ENCODE measurements at regions not wholly inside any gene's neighbourhood (a gene's known extent, or its start where the extent isn't known, plus 50 kb on each side); places are given as distances from the start of the nearest gene placed in this dataset.
A peak's percentile ranks its signal among the peaks of the same experiment; 100 is the strongest.
"Not testable (repeated sequence)": the region's sequence is repeated elsewhere in the genome, so short reads cannot be mapped to it uniquely, and the experiment has no call there.

DNA sequence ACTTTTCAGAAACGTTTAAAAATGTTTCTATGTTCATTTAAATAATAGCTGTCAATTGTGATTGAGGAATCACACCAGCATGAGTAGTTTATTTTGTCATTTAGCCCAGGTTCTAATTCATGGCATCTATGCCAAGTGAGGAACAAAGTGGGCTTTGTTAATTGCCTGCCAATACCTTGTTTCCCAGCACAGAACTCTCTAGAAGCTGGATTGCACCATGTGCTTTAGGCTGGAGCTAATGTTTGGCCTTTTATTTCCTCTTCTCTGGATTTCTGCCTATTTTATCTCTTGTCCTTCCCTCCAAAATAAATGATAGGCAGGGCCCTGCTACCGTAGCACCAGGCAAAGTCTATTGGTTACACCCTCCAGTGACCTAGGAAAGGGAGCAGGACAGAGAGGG lies 109.9 kb upstream of the ITGB1 start:
- no peak for DNase-seq (ENCODE audit: low read depth)

DNA sequence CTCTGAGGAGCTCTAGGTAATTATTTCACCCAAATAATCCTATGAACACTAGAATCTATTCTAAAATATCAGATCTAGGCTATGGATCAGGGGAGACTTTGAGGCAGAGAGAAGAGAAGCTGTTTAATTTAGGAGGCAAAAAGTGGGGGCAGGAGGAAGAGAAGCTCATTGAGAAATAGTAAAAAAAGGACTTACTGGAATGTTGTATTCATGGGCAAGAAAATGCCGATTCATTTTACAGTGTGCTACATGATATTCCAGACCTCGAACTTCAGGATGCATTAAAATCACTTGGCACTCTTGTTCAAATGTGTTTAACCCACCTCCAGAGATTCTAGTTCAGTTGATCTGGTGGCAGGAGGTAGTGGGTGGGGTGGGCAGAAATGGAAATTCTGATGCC lies 109.5 kb upstream of the ITGB1 start:
- DNase-seq (ENCODE audit: low read depth), result peak; percentile 33

DNA sequence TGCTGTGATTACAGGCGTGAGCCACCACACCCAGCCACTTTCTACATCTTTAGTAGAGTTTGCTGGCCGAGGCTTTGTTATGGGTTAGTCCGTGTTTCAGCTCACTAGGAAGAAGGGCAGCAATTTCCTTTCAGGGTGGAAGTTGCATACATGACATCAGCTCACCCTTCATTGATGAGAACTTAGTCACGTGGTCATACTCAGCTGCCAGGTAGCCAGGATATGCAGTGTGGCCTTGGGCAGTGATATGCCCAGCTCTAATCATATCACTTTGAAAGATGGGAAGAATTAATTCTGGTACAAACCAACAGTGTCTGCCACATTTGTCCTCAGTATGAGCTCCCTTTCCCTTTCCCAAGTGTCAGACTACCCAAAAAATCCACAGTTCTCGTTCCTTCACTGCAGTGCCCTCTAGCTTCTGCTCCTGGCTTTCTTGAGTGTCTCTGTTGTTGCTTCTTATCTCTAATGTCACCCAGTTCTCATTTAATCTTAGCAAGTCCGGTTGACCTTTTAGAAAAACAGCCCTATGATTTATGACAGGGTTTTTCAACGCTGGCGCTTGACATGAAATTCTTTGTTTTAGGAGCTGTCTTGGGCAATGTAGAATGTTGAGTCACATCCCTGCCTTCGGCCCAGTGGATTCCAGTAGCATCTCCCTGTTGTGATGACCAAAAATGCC lies 108.7 kb upstream of the ITGB1 start:
- peak; percentile 95 for DNase-seq (ENCODE audit: low read depth)

DNA sequence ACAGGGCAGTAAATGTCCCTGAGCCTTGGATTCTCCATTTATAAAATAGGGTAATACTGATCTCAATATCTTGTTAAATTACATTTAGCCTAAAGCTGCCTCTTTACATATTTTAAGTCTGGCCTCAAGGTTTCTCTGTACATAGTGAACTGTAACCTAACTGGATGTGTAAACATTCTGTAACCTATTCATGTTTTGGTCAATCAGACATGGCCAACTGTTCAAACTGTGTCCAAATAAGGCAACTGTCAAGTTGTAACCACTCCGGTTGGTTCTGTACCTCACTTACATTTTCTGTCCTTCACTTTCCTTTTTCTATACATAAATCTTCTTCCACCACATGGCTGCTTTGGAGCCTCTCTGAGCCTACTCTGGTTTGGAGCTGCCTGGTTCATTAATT lies 107.1 kb upstream of the ITGB1 start:
- DNase-seq (ENCODE audit: low read depth), result no peak

DNA sequence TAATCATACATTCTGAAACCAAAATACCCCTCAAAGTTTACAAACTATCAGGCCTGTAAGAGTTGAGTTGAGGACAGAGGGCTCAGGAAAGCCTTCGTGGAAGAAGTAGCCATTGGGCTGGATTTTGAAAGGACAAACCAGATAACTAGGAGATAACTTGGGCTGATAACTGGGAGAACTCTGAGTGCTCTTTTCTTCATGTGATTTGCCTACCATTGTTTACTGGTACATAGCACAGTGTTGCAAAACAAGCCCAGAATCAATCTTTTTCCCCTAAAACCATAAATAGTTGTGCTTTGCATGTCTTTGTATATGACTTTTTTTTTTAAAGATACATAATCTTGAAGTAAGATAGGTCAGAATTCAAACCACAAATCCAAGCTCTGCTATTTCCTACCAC lies 106.7 kb upstream of the ITGB1 start:
- DNase-seq (ENCODE audit: low read depth), result peak; percentile 95

DNA sequence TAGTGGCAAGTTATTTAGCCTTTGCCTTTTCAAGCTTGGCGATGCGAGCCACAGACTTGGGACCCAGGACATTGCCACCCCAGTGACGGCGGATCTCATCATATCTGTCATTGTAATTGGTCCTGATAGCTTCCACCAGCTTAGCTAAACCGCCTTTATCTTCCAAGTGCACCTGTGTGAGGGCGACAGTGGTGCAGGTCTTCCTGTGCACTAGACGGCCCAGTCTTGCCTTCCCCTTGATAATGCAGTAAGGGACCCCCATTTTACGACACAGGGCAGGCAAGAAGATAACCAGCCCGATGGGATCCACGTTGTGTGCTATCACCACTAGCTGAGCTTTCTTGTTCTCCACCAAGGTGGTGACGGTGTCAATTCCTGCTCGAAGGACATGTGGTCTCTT lies 99.6 kb upstream of the ITGB1 start:
- DNase-seq (ENCODE audit: low read depth), result no peak

DNA sequence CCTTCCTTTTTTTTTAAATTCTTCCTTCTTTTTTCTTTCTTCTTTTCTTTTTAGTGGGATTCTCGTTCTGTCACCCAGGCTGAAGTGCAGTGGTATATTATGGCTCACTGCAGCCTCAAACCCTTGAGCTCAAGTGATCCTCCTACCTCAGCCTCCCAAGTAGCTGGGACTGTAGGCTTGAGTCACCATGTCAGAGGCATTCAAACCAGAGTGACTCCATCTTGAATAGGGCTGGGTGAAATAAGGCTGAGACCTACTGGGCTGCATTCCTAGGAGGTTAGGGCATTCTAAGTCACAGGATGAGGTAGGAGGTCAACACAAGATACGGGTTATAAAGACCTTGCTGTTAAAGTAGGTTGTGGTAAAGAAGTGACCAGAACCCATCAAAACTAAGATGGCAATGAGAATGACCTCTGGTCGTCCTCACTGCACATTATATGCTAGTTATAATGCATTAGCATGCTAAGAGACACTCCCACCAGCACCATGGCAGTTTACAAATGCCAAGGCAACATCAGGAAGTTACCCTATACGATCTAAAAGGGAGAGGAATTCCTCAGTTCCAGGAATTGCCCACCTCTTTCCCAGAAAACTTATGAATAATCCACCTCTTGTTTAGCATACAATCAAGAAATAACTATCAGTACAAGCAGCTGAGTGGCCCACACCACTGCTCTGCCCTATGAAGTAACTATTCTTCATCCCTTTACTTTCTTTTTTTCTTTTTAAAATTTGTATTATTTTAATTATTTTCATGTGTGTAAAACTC lies 99.0 kb upstream of the ITGB1 start:
- no peak for DNase-seq (ENCODE audit: low read depth)

DNA sequence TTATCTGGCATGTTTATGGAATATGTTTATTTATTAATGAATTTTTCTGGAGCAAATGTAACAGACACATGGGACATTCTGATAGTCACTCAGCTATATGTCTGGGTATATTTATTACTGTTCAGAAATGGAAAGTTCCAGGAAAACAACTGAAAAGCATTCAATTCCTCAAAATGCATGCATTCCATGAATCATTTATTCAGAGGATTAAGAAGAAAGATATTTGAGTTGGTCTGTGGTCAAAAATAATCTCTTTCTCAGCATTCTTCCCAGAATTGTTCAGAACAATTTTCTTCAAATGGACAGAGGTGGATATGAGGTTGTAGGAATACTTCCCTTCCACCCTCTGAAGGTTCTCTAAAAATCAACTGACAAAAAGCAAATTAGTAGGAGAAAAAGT lies 97.6 kb upstream of the ITGB1 start:
- peak; percentile 84 for DNase-seq (ENCODE audit: low read depth)

DNA sequence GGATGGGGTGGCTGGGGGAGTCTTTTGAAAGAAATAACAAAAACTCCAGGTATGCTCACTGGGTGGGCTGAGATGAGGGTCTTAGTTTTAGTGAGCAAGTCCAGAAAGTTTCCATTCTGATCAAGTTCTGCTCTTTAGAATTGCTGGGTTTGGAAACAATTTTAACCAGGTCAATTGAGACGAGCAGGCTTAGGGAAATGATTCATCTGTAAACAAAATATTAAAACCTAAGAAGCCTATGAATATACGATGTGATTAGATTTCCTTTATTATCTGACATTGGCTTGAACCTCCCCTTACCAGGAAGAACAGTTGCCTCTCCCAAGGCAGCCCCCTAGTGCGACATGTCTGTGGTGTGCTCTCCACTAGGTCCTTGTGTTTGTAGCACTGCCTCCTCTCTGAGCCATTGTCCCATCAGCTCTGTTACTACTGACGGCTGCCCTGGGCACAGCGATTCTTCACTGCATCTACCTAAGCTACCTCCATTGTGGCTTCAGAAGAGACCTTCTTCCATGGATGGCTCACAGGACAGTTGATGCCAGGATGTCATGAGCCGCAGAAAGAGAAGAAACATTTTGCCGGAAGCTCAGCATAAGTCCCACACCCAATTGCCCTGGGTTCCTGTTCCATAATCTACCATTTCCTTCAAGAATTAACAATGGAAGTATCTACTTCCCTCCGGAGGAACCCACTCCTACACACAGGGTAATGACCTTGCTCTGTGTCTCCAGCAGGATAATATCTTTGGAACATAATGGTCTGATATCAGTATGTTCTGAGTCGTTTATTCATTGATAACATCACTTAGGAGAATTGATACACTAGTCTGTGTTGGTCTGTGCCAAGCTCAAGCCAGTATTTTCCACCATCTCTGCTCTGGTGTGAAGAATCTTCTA lies 95.1 kb upstream of the ITGB1 start:
- no peak for DNase-seq (ENCODE audit: low read depth)

DNA sequence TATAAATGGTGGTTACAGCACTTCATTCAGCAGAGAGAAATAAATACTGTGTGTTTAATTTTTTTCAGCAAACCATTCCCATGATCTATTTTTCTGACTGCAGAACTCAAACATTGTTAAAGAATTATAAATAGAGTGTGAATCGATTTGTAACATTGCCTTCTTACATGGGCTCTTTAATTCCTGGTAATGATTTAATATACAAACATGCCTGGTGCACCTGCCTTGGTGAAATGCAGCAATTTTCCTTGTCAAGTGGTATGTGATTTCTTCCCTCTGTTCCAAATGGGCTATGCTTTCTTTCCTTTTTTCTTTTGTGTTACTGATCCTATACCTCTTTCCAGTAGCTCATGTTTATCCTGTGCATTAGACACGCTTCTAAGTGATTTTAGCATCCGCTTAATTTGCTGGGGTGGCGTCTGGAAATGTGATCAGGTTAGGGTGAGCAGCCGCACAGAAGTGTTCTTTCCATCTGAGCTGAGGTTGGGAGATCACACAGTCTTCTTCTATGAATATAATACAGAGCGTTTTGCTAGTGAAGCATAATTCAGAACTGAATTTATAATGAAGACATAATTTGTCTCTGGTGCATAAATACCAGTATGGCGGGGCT lies 94.3 kb upstream of the ITGB1 start:
- DNase-seq (ENCODE audit: low read depth), result no peak

DNA sequence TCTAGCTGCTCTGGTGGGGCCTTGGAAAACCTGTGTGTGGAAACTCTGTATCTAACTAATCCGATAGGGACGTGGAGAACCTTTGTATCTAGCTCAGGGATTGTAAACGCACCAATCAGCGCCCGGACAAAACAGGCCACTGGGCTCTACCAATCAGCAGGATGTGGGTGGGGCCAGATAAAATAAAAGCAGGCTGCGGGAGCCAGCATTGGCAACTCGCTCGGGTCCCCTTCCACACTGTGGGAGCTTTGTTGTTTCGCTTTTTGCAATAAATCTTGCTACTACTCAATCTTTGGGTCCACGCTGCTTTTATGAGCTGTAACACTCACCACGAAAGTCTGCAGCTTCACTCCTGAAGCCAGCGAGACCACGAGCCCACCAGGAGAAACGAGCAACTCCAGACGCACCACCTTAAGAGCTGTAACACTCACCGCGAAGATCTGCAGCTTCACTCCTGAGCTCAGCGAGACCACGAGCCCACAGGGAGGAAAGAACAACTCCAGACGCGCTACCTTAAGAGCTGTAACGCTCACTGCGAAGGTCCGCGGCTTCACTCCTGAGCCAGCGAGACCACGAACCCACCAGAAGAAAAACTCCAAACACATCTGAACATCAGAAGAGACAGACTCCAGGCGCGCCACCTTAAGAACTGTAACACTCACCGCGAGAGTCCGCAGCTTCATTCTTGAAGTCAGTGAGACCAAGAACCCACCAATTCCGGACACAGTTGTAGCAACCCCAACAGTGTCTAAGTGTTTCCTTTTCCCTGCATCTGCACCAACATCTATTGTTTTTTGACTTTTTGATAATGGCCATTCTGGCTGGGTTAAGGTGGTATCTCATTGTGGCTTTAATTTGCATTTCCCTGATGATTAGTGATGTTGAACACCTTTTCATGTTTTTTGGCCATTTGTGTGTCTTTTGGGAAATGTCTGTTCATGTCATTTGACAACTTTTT lies 92.2 kb upstream of the ITGB1 start:
- not testable (repeated sequence) for DNase-seq (ENCODE audit: low read depth)

DNA sequence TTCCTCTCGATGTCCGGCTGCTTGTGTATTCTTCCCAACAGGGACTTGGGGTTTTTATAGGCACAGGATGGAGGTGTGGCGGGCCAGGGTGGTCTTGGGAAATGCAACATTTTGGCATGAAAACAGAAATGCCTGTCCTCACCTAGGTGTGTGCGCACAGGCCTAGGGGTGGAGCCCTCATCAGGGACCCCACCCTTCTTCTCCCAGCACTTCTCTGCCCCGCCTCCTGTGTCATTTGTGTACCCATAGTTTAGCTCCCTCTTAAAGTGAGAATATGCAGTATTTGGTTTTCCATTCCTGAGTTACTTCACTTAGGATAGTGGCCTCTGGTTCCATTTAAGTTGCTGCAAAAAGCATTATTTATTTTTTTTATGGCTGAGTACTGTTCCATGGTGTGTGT lies 90.2 kb upstream of the ITGB1 start:
- no peak for DNase-seq (ENCODE audit: low read depth)

DNA sequence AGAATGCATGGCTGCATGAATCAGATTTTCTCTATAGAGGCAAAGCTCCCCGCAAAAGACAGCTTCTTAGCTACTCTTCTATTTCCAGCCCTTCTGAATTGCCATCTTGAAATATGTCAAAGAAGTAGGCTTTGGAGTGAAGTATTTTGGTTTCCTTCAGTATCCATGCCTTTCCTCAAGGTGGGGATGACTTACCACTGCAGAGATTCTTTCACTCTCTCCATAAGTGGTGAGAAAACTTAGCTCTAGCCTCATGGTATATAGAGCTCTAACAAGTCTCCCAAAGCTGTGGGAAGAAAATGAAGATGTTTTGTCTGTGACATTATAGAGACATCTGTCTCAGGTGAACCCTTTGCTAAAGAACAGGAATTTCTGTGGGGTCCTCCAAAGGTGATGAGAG lies 89.6 kb upstream of the ITGB1 start:
- no peak for DNase-seq (ENCODE audit: low read depth)

DNA sequence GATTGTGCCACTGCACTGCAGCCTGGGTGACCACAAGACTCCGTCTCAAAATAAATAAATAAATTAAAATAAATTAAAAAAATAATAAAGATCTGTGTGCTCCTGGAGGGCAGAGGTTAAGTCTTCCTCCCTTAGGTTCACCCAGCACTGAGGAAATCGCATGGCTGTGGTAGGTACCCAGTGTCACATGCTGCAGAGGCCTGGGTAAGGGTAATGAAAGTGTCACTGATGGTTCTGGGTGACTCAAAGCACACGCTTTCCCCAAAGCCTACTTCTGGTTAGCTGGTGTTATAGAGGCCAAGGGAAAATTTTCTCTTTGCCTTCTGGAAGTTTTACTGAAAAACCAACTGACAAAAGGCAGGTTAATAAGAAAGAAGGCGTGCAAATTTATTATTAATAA lies 88.8 kb upstream of the ITGB1 start:
- no peak for DNase-seq (ENCODE audit: low read depth)

DNA sequence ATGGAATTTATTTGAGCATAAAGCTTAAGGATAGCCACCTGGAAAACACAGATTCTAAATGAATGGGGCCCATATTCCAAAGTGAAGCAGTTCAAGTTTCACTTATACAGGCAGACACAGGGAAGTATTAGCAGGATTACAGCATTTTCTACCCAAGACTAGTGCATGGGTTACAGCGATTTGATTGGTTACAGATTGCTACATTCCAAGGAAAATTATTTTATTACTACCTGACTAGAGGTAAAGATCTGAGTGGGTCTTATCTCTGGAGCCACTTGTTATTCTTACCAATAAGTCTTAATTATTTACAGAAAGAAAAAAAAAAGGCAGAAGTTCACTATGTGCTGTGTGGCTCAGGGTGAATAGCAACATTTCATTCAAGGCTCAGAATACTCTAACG lies 87.4 kb upstream of the ITGB1 start:
- DNase-seq (ENCODE audit: low read depth), result no peak

DNA sequence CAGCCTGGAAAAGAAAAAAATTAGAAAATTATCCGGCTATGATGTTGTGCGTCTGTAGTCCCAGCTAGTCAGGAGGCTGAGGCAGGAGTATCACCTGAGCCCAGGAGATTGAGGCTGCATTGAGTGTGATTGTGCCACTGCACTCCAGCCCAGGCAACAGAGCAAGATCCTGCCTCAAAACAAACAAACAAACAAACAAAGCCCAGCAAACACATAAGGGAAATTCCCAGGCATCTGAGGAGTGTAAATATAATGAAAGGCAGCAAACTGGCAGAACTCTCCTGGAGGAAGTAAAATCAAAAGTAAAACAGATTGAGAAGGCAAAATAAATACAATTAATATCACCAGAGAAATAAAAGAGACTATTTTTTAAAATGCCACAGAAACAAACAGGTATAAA lies 84.5 kb upstream of the ITGB1 start:
- no peak for DNase-seq (ENCODE audit: low read depth)

DNA sequence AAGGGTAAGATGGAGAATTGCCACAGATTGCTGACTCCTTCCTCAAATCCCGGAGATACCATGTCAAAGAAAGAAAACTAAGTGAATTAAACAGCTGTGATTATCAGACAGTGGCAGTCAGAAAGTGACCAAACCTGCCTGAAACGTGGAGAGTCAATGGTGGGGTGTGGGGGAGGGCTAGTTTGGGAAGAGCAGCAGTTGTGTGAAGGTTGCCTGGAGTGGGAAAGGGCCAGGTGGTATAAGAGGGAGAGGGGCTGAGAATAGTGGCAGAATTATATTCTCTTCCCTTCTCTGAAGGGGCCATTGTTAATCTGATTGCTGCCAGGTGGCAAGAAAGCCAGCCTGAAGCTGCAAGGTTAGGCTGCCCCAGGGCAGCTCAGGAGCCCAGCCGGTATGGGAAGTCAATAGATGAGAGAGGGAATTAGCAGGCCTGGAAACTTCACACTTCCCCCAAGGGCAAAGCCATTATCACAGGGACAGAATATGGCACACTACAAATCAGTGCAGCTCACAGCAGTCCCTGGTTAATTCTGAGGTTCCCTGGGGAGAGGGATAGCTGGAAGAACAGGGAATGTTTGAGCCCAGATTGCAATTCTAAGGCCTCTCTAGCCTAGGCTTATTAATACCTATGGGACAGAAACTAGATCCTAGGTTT lies 83.9 kb upstream of the ITGB1 start:
- no peak for DNase-seq (ENCODE audit: low read depth)

DNA sequence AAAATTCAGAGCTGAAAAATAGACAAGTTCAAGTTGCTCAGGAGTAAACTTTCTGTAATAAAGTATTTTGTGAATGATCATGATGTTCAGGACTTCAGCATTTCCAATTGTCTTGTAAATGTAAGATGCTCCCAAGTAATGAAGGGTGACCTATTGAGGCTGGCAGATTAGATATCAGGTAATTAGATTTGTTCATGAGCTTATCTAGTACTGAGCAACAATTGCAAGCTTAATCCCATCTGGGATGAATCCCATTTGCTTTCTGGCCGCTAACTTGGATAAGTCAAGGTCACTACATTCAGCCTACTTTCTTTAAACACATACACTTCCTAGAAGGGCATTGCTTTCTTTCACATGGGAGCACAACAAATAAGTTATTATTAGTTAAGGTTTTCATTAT lies 82.4 kb upstream of the ITGB1 start:
- no peak for DNase-seq (ENCODE audit: low read depth)

DNA sequence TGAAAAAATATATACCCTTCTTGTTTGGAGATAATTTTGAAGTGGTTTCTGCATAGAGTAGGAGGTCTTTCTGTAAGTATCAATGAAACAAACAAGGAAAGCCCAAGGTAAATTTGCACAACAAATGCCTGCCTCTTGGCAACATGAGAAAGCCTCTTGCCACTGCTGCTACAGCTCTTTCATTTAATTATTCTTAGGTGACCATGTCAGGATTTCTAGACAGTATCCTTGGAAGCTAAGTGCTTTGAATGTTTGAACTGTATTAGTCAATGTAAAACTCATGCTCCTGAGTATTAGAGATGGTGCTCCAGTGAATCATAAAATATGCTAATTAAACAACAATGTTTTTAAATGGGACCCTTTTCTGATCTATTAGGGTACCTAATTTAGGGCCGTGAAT lies 81.2 kb upstream of the ITGB1 start:
- no peak for DNase-seq (ENCODE audit: low read depth)

DNA sequence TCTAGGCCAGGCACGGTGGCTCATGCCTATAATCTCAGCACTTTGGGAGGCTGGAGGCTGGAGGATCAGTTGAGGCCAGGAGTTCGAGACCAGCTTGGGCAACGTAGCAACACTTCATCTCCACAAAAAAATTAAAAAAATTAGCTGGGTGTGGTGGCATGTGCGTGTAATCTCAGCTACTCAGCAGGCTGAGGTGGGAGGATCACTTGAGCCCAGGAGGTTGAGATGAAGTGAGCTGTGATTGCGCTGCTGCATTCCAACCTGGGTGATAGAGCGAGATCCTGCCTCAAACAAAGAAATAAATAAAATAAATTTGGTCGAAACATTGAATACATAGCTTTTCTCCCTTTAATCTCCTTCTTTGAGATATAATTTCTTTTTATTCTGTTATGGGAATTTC lies 80.6 kb upstream of the ITGB1 start:
- DNase-seq (ENCODE audit: low read depth), result no peak

DNA sequence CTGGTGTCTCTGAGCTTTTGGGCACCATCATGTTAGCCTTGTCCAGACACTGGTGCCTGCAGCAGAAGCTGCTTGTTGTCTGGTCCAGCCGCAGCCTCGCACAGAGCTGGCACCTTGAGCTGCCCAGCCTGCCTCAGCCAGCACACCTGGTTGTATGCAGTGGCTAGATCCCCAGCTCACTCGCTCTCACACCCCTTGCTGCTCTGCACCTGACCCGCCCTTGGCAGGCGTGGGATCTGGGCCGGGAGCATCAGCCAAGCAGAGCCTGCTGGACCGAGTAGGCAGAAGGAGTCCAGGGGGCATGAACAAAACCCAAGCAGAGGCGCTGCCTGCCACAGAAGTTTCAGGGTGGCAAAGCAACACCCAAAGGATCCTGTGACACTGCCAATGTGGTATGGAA lies 79.7 kb upstream of the ITGB1 start:
- DNase-seq (ENCODE audit: low read depth), result no peak
